GM18951 (cell line): ENCODE measurements at regions not wholly inside any gene's neighbourhood (a gene's known extent, or its start where the extent isn't known, plus 50 kb on each side); places are given as distances from the start of the nearest gene placed in this dataset.
"Not testable (repeated sequence)": the region's sequence is repeated elsewhere in the genome, so short reads cannot be mapped to it uniquely, and the experiment has no call there.

Source experiments
- POLR2A ChIP-seq: IDR thresholded peaks from 4 replicates; pipeline ENCODE4 v1.6.1; 2011; ENCODE audit warnings: mild to moderate bottlenecking; ENCODE audit not compliant: insufficient read length, insufficient read depth; ENCODE audit errors: extremely low read depth
- in situ Hi-C: fragments of 300-500 bp; cut with MboI; formaldehyde crosslinking; loops from one replicate; pipeline ENCODE4 v1.12.0; 2022; ENCODE audit warnings: low sequenced_read_pairs, mixed read lengths, inconsistent platforms; ENCODE audit not compliant: unreplicated experiment

DNA sequence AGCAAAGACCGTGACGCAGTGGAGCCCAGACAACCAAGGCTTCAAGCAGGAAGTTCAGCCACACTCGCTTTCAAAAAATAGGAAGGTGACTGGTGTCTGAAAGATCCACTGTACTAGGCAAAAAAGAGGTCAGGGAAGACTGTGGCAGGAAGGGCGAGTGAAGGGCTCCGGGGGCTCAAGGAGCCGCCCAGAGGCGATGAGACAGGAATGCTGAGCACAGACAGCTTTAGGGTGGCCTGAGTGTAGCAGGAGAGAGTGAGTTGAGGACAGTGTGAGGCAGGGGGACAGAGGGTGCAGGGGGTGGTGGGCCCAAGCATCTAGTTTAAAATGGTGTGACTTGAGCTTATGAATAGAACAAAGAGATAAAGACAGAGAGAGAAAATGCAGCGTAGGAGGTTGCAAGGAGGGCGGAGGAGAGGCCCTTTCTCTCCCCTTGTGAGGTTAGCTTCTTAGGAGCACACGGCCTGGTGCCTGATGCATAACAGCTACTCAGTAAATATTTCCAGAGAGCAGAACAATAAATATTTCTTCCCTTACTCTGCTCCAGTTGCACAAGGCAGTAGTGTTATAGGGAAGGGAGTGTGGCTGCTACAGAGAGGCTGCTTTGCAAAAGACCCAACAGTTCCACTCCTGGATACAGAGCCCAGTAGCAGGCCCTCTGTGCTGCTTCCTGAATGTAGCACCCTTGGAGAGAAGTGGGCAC lies 789.7 kb upstream of the RAB6C start:
- in situ Hi-C loops = no loop called here
- no peak for TF ChIP-seq POLR2A

DNA sequence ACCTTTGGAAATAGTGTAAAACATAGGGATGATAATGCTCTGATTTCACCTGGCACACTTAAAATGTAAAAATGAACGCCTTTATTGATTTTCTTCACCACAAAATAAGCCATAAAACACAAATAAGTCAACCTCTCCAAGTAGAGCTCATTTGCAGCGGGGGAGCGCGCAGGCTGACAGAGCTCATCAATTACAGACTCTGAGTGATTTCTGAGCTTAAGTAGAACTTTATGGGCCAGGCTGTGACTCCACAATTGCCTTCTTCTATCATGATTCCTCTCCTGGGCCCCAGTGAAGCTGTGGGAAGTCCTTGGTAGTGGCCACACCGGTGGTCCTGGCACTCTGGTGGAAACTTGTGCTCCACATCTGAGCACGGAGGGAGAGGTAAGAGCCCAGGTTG lies 789.0 kb upstream of the RAB6C start:
- TF ChIP-seq POLR2A = no peak
- in situ Hi-C loops = no loop called here

DNA sequence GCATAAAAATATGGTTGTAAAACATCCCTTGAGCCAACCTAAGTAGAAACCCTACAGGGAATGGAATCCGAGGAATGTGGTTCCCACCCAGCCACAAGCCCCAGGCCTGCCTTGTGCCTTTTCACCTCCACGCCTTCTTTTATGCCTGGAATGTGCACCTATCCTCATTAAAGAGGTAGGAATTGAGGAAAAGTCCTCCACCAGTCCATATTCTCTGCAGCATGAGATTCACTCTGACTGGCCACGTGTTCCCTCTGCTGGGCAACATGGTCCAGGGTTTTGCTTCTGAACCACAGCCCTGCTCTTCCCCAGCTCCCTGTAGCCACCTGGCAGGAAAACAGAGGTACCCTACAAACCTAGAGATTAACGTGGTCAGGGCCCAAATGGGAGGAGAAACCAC lies 787.9 kb upstream of the RAB6C start:
- in situ Hi-C loops = no loop called here
- TF ChIP-seq POLR2A = no peak

DNA sequence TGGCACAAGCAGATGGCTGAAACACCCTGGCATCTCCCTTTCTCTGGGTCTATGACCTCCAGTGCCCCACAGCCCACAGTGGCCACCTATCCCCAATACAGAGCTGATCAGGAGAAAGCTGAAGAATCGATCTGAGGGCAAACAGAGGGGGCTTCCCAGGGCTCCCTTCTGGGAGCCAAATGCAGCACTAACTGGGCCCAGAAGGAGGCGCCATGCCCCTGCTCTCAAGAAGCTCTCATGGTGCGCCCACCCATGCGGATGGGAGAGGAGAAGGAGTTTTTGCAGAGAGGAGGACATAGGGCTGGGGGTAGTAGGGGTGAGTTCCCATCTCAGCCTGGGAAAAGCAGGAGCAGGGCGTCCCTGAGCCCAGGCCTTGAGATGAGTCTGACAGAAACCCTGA lies 787.3 kb upstream of the RAB6C start:
- no peak for TF ChIP-seq POLR2A
- in situ Hi-C loops = no loop called here

DNA sequence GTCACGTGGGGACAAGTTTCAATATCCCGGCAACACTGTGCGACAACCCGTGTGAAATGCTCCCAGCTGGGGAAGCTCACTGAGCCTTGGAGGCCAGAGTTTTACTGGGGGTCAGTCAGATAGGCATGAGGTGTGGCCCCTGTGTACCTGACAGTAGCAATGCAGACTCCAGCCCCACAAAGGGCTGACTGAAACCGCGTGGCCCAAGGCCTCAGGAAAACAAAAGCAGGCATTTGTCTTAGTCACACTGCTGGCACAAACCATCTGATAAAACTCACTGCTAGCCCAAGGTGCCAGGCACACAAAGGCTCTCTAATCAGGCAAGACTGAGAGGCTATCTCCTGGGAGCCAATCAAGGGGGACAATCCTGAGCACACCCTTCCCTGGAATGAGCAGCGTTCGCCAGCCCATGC lies 786.6 kb upstream of the RAB6C start:
- no peak for TF ChIP-seq POLR2A
- in situ Hi-C loops = no loop called here

DNA sequence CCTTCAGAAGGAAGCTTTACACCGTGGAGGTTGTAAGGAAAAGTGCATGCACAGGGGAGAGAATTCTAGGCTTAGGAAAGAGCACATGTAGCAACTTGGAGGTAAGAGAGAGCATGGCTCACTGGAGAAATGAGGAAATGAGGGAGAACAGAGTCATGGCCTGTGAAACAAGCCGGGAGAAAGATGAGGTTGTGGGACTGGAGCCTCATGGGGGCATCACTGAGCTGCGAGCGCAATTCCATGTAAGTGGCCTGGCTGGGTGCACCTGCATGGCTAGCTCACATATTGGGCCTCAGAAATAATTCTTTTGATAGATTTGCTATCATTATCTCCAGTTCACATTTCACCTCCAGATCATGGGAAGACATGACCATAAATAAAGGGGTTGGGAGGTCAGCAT lies 785.5 kb upstream of the RAB6C start:
- TF ChIP-seq POLR2A = no peak
- in situ Hi-C loops = no loop called here

DNA sequence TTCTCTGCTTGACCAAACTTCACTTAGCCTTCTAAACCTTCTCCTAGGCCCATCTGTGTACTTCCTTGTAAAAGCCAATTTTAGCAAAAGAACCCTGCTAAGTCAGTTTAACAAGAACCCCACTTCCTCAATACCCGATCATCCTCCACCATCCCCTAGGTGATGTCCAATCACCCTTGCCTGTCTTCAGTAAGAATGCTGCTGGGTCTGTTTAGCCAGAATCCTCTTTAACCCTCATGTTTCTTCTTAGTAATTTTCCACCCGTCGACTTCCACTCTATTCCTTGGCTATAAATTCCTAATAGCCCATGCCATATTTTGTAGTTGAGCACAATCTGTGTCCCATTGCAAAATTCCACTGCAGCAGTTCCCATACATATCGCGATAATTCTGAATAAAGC lies 780.0 kb upstream of the RAB6C start:
- in situ Hi-C loops = no loop called here
- no peak for TF ChIP-seq POLR2A

DNA sequence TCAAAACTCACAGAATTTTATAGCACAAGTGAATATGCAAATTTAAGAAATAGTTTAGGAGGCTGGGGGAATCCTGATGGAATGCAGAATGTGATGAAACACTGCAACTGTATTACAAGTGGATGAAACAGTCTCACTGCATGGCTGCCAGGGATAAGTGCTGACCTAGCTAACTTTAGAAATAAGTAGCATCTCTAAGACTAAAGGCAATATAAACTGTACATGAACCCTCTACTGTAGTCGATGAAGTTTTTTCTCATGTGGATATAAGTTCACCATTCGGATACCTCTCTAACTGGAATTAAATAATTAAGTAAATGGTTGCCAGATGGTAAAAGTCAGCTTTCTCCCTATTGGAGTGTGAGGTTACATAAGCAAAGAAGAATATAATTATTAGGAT lies 777.8 kb upstream of the RAB6C start:
- in situ Hi-C loops = no loop called here
- no peak for TF ChIP-seq POLR2A

DNA sequence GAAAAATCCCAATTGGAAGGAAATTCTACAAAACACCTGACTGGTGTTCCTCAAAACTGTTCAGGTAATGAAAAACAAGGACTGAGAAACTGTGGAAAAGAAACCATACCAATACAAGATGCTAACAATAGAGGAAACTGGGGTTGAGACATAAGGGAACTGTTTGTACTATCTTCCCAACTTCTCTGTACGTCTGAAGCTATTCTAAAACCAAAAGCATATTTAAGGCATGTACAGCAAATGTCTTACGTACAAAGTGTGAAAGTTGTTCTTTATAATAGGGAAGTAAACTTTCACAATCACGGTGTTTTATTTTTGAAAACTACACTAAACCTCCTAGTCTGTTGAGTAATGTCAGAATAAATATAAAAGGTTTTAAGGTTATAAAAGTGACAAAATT lies 776.1 kb upstream of the RAB6C start:
- in situ Hi-C loops = no loop called here
- no peak for TF ChIP-seq POLR2A

DNA sequence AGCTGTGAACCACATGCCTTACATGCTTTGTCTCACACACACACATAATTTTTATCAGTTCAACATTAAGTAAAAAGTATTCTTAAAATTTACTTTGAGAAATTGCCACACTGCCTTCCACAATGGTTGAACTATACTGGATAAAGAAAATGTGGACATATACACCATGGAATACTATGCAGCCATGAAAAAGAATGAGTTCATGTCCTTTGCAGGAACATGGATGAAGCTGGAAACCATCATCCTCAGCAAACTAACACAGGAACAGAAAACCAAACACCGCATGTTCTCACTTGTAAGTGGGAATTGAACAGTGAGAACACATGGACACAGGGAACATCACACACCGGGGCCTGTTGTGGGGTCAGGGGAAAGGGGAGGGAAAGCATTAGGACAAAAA lies 774.9 kb upstream of the RAB6C start:
- in situ Hi-C loops = not testable (repeated sequence)

DNA sequence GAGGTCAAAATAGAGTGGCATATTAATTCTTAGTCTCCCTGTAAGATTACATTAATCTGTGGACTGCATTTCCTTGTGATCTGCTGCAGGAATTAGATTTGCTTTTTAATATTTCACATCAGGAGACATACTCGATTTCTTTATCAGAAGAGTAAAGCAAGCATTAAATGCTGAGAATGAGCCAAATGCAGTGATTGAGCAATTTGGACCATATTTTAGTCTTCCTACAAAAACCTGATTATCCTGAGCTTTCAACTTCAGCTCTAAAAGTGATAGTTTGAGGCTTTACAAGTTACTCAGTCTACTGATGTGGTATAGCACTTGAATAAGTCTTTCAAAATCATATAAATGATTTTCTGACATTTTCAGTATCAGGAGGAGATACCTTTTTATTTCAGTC lies 774.3 kb upstream of the RAB6C start:
- in situ Hi-C loops = no loop called here

DNA sequence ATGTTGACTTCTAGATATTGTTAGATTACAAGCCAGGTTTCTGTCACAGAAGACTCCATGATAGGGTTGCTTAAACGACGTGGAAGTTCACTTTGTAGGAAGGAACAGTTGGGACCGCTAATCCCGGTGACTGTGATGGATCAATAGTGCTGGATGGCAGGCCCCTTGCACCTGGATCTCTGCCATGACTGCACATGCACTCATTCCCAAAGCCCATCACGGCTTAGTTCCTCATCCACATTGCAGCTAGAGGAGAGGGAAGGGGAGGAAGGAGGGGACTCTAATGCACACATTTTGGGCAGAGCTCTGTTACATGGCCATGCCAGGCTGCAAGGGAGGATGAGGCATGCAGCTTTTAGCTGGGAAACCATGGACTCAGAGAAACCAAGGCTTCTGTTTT lies 773.7 kb upstream of the RAB6C start:
- TF ChIP-seq POLR2A = no peak
- in situ Hi-C loops = no loop called here

More for the DNA sequence above, 774.3 kb upstream of the RAB6C start:
- TF ChIP-seq POLR2A = no peak

DNA sequence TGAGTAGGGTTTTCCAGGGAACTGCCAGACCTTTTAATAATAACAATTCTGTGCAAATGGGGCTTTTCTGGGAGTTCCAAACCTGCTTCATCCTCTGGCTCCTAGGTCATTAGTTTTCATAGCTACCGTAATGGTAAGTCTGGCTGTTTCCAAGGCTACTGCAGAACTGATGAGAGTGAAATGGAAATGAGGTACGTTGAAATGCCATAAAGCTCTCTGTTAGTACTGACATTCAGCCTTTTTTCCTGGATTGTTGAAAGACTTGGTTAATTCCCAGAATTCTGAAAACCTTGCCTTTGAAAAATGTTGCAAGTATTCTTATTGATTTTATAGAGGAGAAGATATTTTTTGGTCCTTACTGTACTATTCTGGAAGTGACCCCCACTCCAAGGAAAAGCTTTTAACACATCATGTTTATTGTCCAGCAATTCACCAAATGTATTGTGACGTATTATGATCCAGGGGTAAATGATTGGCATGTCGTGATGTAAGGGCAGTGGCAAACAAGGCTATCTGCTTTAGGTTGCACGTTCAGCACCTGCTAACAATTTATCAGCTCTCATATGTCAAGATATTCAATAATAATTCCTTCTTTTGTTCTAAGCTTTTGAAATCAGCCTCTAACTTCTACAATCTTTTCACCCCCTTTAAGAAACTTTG lies 767.0 kb upstream of the RAB6C start:
- in situ Hi-C loops = no loop called here
- no peak for TF ChIP-seq POLR2A

DNA sequence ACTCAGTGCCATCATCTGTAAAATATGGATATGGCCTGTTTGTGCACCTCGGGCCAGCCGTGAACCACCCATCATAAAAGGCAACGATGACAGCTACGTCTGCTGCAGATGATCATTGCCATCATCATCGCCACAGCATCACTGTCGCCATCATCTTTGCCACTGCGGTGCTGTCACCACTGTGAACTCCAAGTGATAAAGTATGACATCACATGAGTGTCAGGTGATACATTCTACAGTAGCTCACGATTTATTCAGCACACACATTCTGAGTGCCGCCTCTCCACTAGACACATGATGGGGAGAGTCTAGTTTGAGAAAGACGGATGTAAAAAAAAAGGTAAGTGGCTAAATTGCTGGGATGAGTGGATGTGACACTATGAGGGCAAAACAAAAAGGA lies 755.4 kb upstream of the RAB6C start:
- TF ChIP-seq POLR2A = no peak
- in situ Hi-C loops = no loop called here
